ENCODE measurements at regions not wholly inside any gene's neighbourhood (a gene's known extent, or its start where the extent isn't known, plus 50 kb on each side); places are given as distances from the start of the nearest gene placed in this dataset.

- Histone ChIP-seq H3K9me3 (ENCODE audit: low read depth, low read length) (no peaks in the 10 kb centered on the region), H3K79me2 (ENCODE audit: insufficient read depth, low read length) (no peaks in the 10 kb centered on the region), H3K4me2 (ENCODE audit: insufficient read depth, low read length) (no peak overlapping the region), H3K4me1 (ENCODE audit: insufficient read depth, low read length) (no peaks in the 10 kb centered on the region), H4K20me1 (ENCODE audit: insufficient read depth, low read length) (no peaks in the 10 kb centered on the region), H2AFZ (ENCODE audit: low read length) (no peak overlapping the region), H3K27me3 (ENCODE audit: insufficient read depth, low read length) (no peaks in the 10 kb centered on the region), H3K27ac (ENCODE audit: low read depth, low read length) (no peak overlapping the region), H3K4me3 (ENCODE audit: insufficient read depth, low read length) (no peak overlapping the region), H3K36me3 (ENCODE audit: insufficient read depth, low read length) (no peaks in the 10 kb centered on the region)
- TF ChIP-seq CTCF (IDR thresholded peaks at IDR 0.05; ENCODE audit: extremely low read depth, low read depth, low read length), result no peak
- DNase-seq (ENCODE audit: insufficient read length, low spot score, missing footprints), result no peak
Measured at GRCh38 chr17:6323626-6324356, 111.1 kb downstream of the AIPL1 start.

GRCh38 chr17:6322316-6322715, 112.6 kb downstream of the AIPL1 start:
- DNase-seq (ENCODE audit: insufficient read length, low spot score, missing footprints), result no peak
- no peaks in the 10 kb centered on the region for H3K36me3 ChIP-seq (ENCODE audit: insufficient read depth, low read length)
- no peak overlapping the region for H3K4me2 ChIP-seq (ENCODE audit: insufficient read depth, low read length)
- H3K9me3 ChIP-seq (ENCODE audit: low read depth, low read length), result no peaks in the 10 kb centered on the region
- no peak overlapping the region for H3K27ac ChIP-seq (ENCODE audit: low read depth, low read length)
- no peak overlapping the region for H2AFZ ChIP-seq (ENCODE audit: low read length)
- no peaks in the 10 kb centered on the region for H4K20me1 ChIP-seq (ENCODE audit: insufficient read depth, low read length)
- H3K27me3 ChIP-seq (ENCODE audit: insufficient read depth, low read length), result no peaks in the 10 kb centered on the region
- no peaks in the 10 kb centered on the region for H3K4me1 ChIP-seq (ENCODE audit: insufficient read depth, low read length)
- no peaks in the 10 kb centered on the region for H3K79me2 ChIP-seq (ENCODE audit: insufficient read depth, low read length)
- H3K4me3 ChIP-seq (ENCODE audit: insufficient read depth, low read length), result no peak overlapping the region
- no peak for TF ChIP-seq CTCF (IDR thresholded peaks at IDR 0.05; ENCODE audit: extremely low read depth, low read depth, low read length)

GRCh38 chr17:6314311-6314710, 120.6 kb downstream of the AIPL1 start:
- Histone ChIP-seq H3K36me3 (ENCODE audit: insufficient read depth, low read length) (no peaks in the 10 kb centered on the region), H3K4me3 (ENCODE audit: insufficient read depth, low read length) (no peak overlapping the region), H3K4me2 (ENCODE audit: insufficient read depth, low read length) (no peak overlapping the region), H3K27ac (ENCODE audit: low read depth, low read length) (no peak overlapping the region), H3K9me3 (ENCODE audit: low read depth, low read length) (no peaks in the 10 kb centered on the region), H3K27me3 (ENCODE audit: insufficient read depth, low read length) (no peaks in the 10 kb centered on the region), H2AFZ (ENCODE audit: low read length) (no peak overlapping the region), H3K4me1 (ENCODE audit: insufficient read depth, low read length) (no peaks in the 10 kb centered on the region), H4K20me1 (ENCODE audit: insufficient read depth, low read length) (no peaks in the 10 kb centered on the region), H3K79me2 (ENCODE audit: insufficient read depth, low read length) (no peaks in the 10 kb centered on the region)
- no peak for TF ChIP-seq CTCF (IDR thresholded peaks at IDR 0.05; ENCODE audit: extremely low read depth, low read depth, low read length)
- DNase-seq (ENCODE audit: insufficient read length, low spot score, missing footprints), result no peak

- TF ChIP-seq CTCF (IDR thresholded peaks at IDR 0.05; ENCODE audit: extremely low read depth, low read depth, low read length), result no peak
- no peaks in the 10 kb centered on the region for H3K9me3 ChIP-seq (ENCODE audit: low read depth, low read length)
- no peak overlapping the region for H2AFZ ChIP-seq (ENCODE audit: low read length)
- H3K79me2 ChIP-seq (ENCODE audit: insufficient read depth, low read length), result no peaks in the 10 kb centered on the region
- H4K20me1 ChIP-seq (ENCODE audit: insufficient read depth, low read length), result no peaks in the 10 kb centered on the region
- H3K4me3 ChIP-seq (ENCODE audit: insufficient read depth, low read length), result no peak overlapping the region
- peak; percentile 57 for DNase-seq (ENCODE audit: insufficient read length, low spot score, missing footprints)
- no peak overlapping the region for H3K4me2 ChIP-seq (ENCODE audit: insufficient read depth, low read length)
- no peaks in the 10 kb centered on the region for H3K4me1 ChIP-seq (ENCODE audit: insufficient read depth, low read length)
- H3K27ac ChIP-seq (ENCODE audit: low read depth, low read length), result no peak overlapping the region
- no peaks in the 10 kb centered on the region for H3K27me3 ChIP-seq (ENCODE audit: insufficient read depth, low read length)
- no peaks in the 10 kb centered on the region for H3K36me3 ChIP-seq (ENCODE audit: insufficient read depth, low read length)
Measured at GRCh38 chr17:6313835-6314234, 121.1 kb downstream of the AIPL1 start.

All from osteoblast (primary cell).